AG04449 (cell line): ENCODE measurements at regions not wholly inside any gene's neighbourhood (a gene's known extent, or its start where the extent isn't known, plus 50 kb on each side); places are given as distances from the start of the nearest gene placed in this dataset.

Source experiments
- CTCF ChIA-PET: fragments of 350-600 bp; formaldehyde crosslinking; extraction: SDS; loops from one replicate; lab custom pipeline; 2021; ENCODE audit warnings: antibody characterized with exemption; lab: Yijun Ruan, JAX
- POLR2A ChIA-PET: fragments of 400-600, 350-600 bp; formaldehyde crosslinking; extraction: SDS; loops from one replicate; lab custom pipeline; 2020; ENCODE audit warnings: antibody characterized with exemption, inconsistent platforms; lab: Yijun Ruan, JAX
- DNase-seq: peaks from one replicate; pipeline ENCODE4 v3.0.0-alpha.2; 2010; ENCODE audit warnings: low read depth, low spot score
- H3K4me3 ChIP-seq: 2 replicates; pipeline ENCODE4 v1.5.1; 2011; ENCODE audit warnings: low read depth, mild to moderate bottlenecking, control low read depth, low read length
- TF ChIP-seq, protein P1 (sequence below): IDR thresholded peaks from one replicate; pipeline ENCODE4 v1.5.1; 2011; ENCODE audit warnings: mild to moderate bottlenecking, moderate library complexity, low read length, control low read depth, inconsistent platforms; ENCODE audit not compliant: insufficient read depth; ENCODE audit errors: missing control alignments

DNA sequence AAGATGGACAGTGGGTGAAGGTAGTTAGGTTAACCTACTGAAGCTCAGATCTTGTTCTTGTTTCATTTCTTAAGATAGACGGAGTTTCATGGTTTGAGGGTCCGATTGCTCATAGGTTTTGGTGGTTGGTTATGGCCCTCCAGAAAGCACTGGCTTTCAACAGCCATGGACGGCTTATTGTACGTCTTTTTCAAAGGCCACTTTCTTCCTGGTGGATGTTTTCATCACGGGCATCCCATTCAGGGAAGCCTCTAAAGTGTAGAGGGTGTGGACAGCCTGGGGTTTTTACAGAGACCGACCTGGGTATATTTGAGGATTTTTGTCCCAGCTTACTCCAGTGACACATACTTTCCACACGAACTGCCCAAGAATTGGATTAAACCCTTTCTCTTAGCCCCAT is 132.7 kb upstream of the ONECUT1 start:
- ChIA-PET POLR2A (no interaction called here), CTCF (no interaction called here)
- TF ChIP-seq, protein P1, sequence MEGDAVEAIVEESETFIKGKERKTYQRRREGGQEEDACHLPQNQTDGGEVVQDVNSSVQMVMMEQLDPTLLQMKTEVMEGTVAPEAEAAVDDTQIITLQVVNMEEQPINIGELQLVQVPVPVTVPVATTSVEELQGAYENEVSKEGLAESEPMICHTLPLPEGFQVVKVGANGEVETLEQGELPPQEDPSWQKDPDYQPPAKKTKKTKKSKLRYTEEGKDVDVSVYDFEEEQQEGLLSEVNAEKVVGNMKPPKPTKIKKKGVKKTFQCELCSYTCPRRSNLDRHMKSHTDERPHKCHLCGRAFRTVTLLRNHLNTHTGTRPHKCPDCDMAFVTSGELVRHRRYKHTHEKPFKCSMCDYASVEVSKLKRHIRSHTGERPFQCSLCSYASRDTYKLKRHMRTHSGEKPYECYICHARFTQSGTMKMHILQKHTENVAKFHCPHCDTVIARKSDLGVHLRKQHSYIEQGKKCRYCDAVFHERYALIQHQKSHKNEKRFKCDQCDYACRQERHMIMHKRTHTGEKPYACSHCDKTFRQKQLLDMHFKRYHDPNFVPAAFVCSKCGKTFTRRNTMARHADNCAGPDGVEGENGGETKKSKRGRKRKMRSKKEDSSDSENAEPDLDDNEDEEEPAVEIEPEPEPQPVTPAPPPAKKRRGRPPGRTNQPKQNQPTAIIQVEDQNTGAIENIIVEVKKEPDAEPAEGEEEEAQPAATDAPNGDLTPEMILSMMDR: no peak

DNA sequence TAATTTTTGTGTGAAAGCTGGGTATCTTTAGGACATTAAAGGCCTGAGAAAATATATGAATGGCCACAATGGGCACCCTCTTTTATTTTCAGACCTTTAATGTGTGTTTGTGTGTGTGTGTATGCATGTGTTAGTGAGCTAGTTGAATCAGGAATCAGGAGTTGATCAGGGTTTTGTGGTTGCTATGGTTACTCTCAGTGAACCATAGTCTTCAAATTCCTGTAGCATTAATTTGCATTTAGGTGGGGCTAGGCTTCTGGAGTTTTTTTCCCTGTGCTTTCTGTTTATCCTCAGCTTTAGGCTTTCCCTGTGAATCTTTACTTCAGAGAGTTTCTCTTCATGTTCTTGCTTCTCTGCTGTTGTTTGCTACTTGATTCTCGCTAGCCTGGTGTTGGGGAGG is 122.0 kb upstream of the ONECUT1 start:
- no peak for DNase-seq
- TF ChIP-seq, protein P1: no peak
- CTCF ChIA-PET: no interaction called here
- POLR2A ChIA-PET: no interaction called here
- H3K4me3 ChIP-seq: no peak overlapping the region

More for the DNA sequence above, 132.7 kb upstream of the ONECUT1 start:
- no peak for DNase-seq
- H3K4me3 ChIP-seq: no peak overlapping the region

DNA sequence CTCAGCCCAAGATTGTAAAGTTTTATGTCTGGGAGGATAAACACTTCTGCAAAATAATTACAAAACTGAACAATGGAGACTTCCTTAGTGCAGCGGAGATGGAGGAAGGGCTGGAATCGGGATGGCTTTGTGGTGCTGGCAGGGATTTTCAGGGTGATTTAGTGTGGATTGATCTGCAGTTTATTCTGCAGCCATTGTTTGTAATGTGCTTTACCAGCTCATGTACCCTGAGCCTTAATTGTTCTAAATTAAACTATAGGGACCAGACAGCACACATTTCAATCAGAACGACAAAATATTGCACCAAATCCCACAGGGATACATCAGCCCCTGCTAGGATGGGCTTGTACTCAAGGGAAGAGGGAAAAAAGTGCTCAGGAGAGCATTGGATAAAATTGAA is 103.2 kb upstream of the ONECUT1 start:
- POLR2A ChIA-PET: no interaction called here
- CTCF ChIA-PET: no interaction called here
- DNase-seq: no peak
- H3K4me3 ChIP-seq: no peak overlapping the region
- TF ChIP-seq, protein P1: no peak

DNA sequence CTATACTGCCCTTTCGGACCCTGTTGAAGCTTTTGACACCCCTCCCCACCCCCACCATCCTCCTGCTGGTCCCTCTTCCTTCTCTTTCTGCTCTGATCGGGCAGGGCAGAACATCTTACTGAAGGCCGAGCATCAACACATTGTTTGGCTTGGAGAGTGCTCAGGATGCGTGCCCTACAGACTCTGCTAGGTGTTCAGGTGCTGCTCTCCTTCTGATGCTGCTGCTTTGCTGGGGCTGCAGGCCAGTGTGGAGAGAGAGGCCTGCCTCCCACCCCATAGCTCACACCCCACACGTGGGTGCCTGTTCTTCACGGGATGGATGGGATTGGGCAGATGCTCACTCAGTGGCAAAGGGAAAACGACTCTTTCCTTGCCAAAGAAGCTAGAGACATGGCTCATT is 89.8 kb upstream of the ONECUT1 start:
- TF ChIP-seq, protein P1: no peak
- ChIA-PET POLR2A (no interaction called here), CTCF (no interaction called here)
- H3K4me3 ChIP-seq: no peak overlapping the region
- no peak for DNase-seq

DNA sequence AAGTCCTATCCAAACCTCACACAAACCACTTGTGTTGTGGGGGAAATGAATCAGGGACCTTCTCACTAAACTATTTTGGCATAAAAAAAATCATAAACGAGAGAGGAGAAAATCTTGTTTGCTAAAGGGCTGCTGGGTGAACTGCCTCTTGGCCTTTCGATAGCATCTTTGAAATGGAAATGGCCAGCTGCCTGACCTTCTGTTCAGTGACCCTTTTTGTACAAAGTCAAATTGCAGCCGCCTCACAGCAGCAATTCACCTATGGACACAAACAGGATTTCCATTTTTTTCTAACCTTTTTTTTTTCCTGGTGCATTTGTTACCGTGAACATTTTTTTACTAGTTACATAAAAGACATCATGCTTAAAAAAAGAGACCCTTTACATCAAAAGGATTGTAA is 89.0 kb upstream of the ONECUT1 start:
- CTCF ChIA-PET: no interaction called here
- POLR2A ChIA-PET: no interaction called here
- DNase-seq: no peak
- TF ChIP-seq, protein P1: no peak
- no peak overlapping the region for H3K4me3 ChIP-seq

DNA sequence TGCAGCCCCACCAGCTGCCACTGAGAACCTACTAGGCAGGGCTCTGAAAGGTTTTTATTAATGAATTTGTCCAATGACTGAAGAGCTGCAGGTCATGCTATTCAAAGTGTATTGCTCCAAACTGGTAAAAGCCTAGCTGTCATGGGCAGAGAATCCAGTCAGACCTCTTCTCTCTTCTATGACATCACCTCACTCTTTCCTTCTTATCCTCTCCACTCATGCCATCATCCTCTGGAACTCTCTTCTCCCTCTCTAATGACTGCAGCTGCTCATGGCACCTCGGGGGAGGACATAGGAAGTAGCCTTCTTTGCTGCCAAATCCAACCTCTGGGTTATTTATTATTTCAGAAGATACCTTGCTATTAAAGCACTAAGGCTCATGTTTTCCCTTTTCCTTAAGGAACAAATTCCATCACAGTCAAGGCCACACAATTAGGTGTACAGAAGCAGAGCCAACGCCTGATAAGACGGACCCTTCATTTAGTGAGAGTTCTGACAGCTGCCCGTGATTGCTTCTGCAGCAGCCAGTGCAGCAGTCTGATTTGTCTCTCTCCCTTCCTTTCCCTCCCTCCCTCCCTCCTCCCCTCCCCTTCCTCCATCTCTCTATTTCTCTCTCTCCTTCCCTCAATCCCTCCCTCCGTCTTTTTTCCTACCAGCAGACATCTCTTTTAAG is 87.0 kb upstream of the ONECUT1 start:
- no peak for DNase-seq
- ChIA-PET POLR2A (no interaction called here), CTCF (no interaction called here)
- TF ChIP-seq, protein P1: no peak
- H3K4me3 ChIP-seq: no peak overlapping the region
